GM12892 (cell line): ENCODE measurements at regions not wholly inside any gene's neighbourhood (a gene's known extent, or its start where the extent isn't known, plus 50 kb on each side); places are given as distances from the start of the nearest gene placed in this dataset.
"Not testable (repeated sequence)": the region's sequence is repeated elsewhere in the genome, so short reads cannot be mapped to it uniquely, and the experiment has no call there.

Experiments
- DNase-seq: peaks from one replicate; pipeline ENCODE4 v3.0.0; 2011; ENCODE audit not compliant: insufficient read length
- FAIRE-seq: peaks from 2 replicates; lab custom pipeline; 2011; peaks lifted over from hg19 to GRCh38; lab: Jason Lieb, UNC
- POLR2A ChIP-seq: IDR thresholded peaks from 2 replicates; pipeline ENCODE4 v1.6.1; 2011; ENCODE audit warnings: low read depth, low read length, control low read depth
- POLR2AphosphoS5 ChIP-seq: IDR thresholded peaks from 2 replicates; pipeline ENCODE4 v1.6.1; 2011; ENCODE audit warnings: low read depth, low read length, control low read depth
- TAF1 ChIP-seq: IDR thresholded peaks from 2 replicates; pipeline ENCODE4 v1.6.1; 2011; ENCODE audit warnings: low read depth, mild to moderate bottlenecking, control low read depth, low read length, borderline replicate concordance

- no peak for FAIRE-seq
- DNase-seq: no peak
- TF ChIP-seq TAF1 (no peak), POLR2A (no peak), POLR2AphosphoS5 (no peak)
These were observed 356.6 kb upstream of the UBE2E2 start for GRCh38 chr3:22846566-22846965.

- DNase-seq, FAIRE-seq: not testable (repeated sequence)
These were observed 353.5 kb upstream of the UBE2E2 start for GRCh38 chr3:22849583-22849982.

GRCh38 chr3:22856811-22857210, 346.3 kb upstream of the UBE2E2 start:
- FAIRE-seq: no peak

GRCh38 chr3:22858486-22858885, 344.6 kb upstream of the UBE2E2 start:
- DNase-seq (no peak), FAIRE-seq (no peak)
- TF ChIP-seq TAF1: no peak
- no peak for TF ChIP-seq POLR2A

More at GRCh38 chr3:22856811-22857210, 346.3 kb upstream of the UBE2E2 start:
- DNase-seq: no peak
- TF ChIP-seq POLR2AphosphoS5 (no peak), POLR2A (no peak), TAF1 (no peak)

GRCh38 chr3:22859618-22860017, 343.5 kb upstream of the UBE2E2 start:
- no peak for FAIRE-seq
- no peak for DNase-seq
- TF ChIP-seq POLR2AphosphoS5 (no peak), POLR2A (no peak)

GRCh38 chr3:22861426-22861825, 341.7 kb upstream of the UBE2E2 start:
- TF ChIP-seq POLR2A (no peak), POLR2AphosphoS5 (no peak), TAF1 (no peak)
- DNase-seq: no peak
- no peak for FAIRE-seq

- TF ChIP-seq TAF1: no peak
- no peak for TF ChIP-seq POLR2AphosphoS5
- no peak for TF ChIP-seq POLR2A
- no peak for FAIRE-seq
- DNase-seq: no peak
These were observed 341.0 kb upstream of the UBE2E2 start for GRCh38 chr3:22862111-22862510.

- FAIRE-seq, DNase-seq: not testable (repeated sequence)
These were observed 320.3 kb upstream of the UBE2E2 start for GRCh38 chr3:22882834-22883233.

GRCh38 chr3:22885039-22885438, 318.1 kb upstream of the UBE2E2 start:
- FAIRE-seq: no peak
- TF ChIP-seq TAF1 (no peak), POLR2A (no peak), POLR2AphosphoS5 (no peak)
- no peak for DNase-seq

GRCh38 chr3:22885574-22886341, 317.4 kb upstream of the UBE2E2 start:
- no peak for FAIRE-seq
- TF ChIP-seq POLR2A: no peak
- no peak for TF ChIP-seq TAF1
- no peak for TF ChIP-seq POLR2AphosphoS5
- DNase-seq: no peak

GRCh38 chr3:22886439-22887068, 316.6 kb upstream of the UBE2E2 start:
- FAIRE-seq: no peak
- TF ChIP-seq POLR2A (no peak), POLR2AphosphoS5 (no peak), TAF1 (no peak)
- no peak for DNase-seq

- DNase-seq: no peak
- TF ChIP-seq POLR2AphosphoS5 (no peak), TAF1 (no peak), POLR2A (no peak)
- FAIRE-seq: peak; percentile 73
These were observed 315.3 kb upstream of the UBE2E2 start for GRCh38 chr3:22887664-22888291.
